Amniotic epithelial cell (primary cell): ENCODE measurements at regions not wholly inside any gene's neighbourhood (a gene's known extent, or its start where the extent isn't known, plus 50 kb on each side); places are given as distances from the start of the nearest gene placed in this dataset.

ENCODE experiments used
- DNase-seq: peaks from one replicate; pipeline ENCODE4 v3.0.0-alpha.2; 2010; ENCODE audit warnings: low read depth

- no peak for DNase-seq
Observed at GRCh38 chr21:41045534-41046268, 122.3 kb upstream of the BACE2 start.

- DNase-seq: no peak
Observed at GRCh38 chr21:41048145-41048544, 119.8 kb upstream of the BACE2 start.

- DNase-seq: no peak
Observed at GRCh38 chr21:41048623-41049022, 119.3 kb upstream of the BACE2 start.

- DNase-seq: no peak
Observed at GRCh38 chr21:41052820-41053555, 115.0 kb upstream of the BACE2 start.

- DNase-seq: no peak
Observed at GRCh38 chr21:41054018-41054578, 113.9 kb upstream of the BACE2 start.

GRCh38 chr21:41055266-41055665 is 112.7 kb upstream of the BACE2 start:
- no peak for DNase-seq

- DNase-seq: no peak
Observed at GRCh38 chr21:41059871-41060270, 108.1 kb upstream of the BACE2 start.

- no peak for DNase-seq
Observed at GRCh38 chr21:41061701-41062100, 106.3 kb upstream of the BACE2 start.

GRCh38 chr21:41064334-41064791 is 103.6 kb upstream of the BACE2 start:
- DNase-seq: no peak

GRCh38 chr21:41064951-41065350 is 103.0 kb upstream of the BACE2 start:
- no peak for DNase-seq

GRCh38 chr21:41065539-41065938 is 102.4 kb upstream of the BACE2 start:
- DNase-seq: no peak

- no peak for DNase-seq
Observed at GRCh38 chr21:41066086-41066938, 101.6 kb upstream of the BACE2 start.

GRCh38 chr21:41067709-41068108 is 100.3 kb upstream of the BACE2 start:
- DNase-seq: no peak

- no peak for DNase-seq
Observed at GRCh38 chr21:41068496-41068895, 99.5 kb upstream of the BACE2 start.

GRCh38 chr21:41068967-41069642 is 98.9 kb upstream of the BACE2 start:
- DNase-seq: no peak

- no peak for DNase-seq
Observed at GRCh38 chr21:41070284-41070683, 97.7 kb upstream of the BACE2 start.

GRCh38 chr21:41071258-41072171 is 96.4 kb upstream of the BACE2 start:
- no peak for DNase-seq

GRCh38 chr21:41073558-41073957 is 94.4 kb upstream of the BACE2 start:
- no peak for DNase-seq

- DNase-seq: no peak
Observed at GRCh38 chr21:41074396-41075184, 93.4 kb upstream of the BACE2 start.

GRCh38 chr21:41075656-41076055 is 92.3 kb upstream of the BACE2 start:
- no peak for DNase-seq
